DND-41 (cell line): ENCODE measurements at regions not wholly inside any gene's neighbourhood (a gene's known extent, or its start where the extent isn't known, plus 50 kb on each side); places are given as distances from the start of the nearest gene placed in this dataset.

ENCODE experiments used
- CTCF ChIP-seq: IDR thresholded peaks from 2 replicates; pipeline ENCODE4 v1.5.1; 2012; ENCODE audit warnings: borderline replicate concordance, low read length, moderate library complexity, mild to moderate bottlenecking; ENCODE audit not compliant: poor library complexity, severe bottlenecking; ENCODE audit errors: extremely low read depth
- EZH2 ChIP-seq: IDR thresholded peaks from 3 replicates; pipeline ENCODE4 v1.6.1; 2012; ENCODE audit warnings: borderline replicate concordance, low read depth, mild to moderate bottlenecking, moderate library complexity, low read length, inconsistent platforms; ENCODE audit not compliant: severe bottlenecking

GRCh38 chr2:150907466-150907865 lies 354.2 kb downstream of the RBM43 start:
- TF ChIP-seq CTCF = no peak
- TF ChIP-seq EZH2 = no peak
